ENCODE measurements at regions not wholly inside any gene's neighbourhood (a gene's known extent, or its start where the extent isn't known, plus 50 kb on each side); places are given as distances from the start of the nearest gene placed in this dataset.

GRCh38 chr3:61415201-61415600 is 146.2 kb upstream of the PTPRG start:
- CTCF ChIA-PET: interaction anchor here (0.6 kb wide), 1 partner anchor 33 kb away, joined by 3 read pairs; no protein-coding TSS in a partner anchor
- TF ChIP-seq, protein P1, sequence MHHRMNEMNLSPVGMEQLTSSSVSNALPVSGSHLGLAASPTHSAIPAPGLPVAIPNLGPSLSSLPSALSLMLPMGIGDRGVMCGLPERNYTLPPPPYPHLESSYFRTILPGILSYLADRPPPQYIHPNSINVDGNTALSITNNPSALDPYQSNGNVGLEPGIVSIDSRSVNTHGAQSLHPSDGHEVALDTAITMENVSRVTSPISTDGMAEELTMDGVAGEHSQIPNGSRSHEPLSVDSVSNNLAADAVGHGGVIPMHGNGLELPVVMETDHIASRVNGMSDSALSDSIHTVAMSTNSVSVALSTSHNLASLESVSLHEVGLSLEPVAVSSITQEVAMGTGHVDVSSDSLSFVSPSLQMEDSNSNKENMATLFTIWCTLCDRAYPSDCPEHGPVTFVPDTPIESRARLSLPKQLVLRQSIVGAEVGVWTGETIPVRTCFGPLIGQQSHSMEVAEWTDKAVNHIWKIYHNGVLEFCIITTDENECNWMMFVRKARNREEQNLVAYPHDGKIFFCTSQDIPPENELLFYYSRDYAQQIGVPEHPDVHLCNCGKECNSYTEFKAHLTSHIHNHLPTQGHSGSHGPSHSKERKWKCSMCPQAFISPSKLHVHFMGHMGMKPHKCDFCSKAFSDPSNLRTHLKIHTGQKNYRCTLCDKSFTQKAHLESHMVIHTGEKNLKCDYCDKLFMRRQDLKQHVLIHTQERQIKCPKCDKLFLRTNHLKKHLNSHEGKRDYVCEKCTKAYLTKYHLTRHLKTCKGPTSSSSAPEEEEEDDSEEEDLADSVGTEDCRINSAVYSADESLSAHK (tag by site-specific recombination; IDR thresholded peaks at IDR 0.05): no peak
- no peak for TF ChIP-seq ZNF211 (tag by site-specific recombination; IDR thresholded peaks at IDR 0.05; ENCODE audit: low read depth)
- no peak for TF ChIP-seq SP3 (tag by site-specific recombination; IDR thresholded peaks at IDR 0.05)
- no peak for TF ChIP-seq ZNF513 (tag by site-specific recombination; IDR thresholded peaks at IDR 0.05)
- TF ChIP-seq ZNF621 (tag by site-specific recombination; IDR thresholded peaks at IDR 0.05): no peak
- no peak for TF ChIP-seq ZNF18 (tag by site-specific recombination; IDR thresholded peaks at IDR 0.05)
- no peak for TF ChIP-seq ZBTB6 (tag by site-specific recombination; IDR thresholded peaks at IDR 0.05)
- Histone ChIP-seq H3K4me1 (ENCODE audit: control insufficient read depth, insufficient read depth, low read length) (no peaks in the 10 kb centered on the region), H3K27ac (ENCODE audit: extremely low read depth, low read depth, low read length) (no peak overlapping the region), H3K36me3 (ENCODE audit: control insufficient read depth in 2 of 2, insufficient read depth in 1 of 2, low read length in 2 of 2) (no peaks in the 10 kb centered on the region), H3K9me3 (ENCODE audit: control insufficient read depth, insufficient read depth, low read depth, low read length) (no peaks in the 10 kb centered on the region), H3K4me3 (ENCODE audit: low read depth, low read length) (no peak overlapping the region)
- POLR2A ChIA-PET: no interaction called here

- ChIA-PET POLR2A (no interaction called here), CTCF (no interaction called here)
- Histone ChIP-seq H3K9me3 (ENCODE audit: control insufficient read depth, insufficient read depth, low read depth, low read length) (no peaks in the 10 kb centered on the region), H3K36me3 (ENCODE audit: control insufficient read depth in 2 of 2, insufficient read depth in 1 of 2, low read length in 2 of 2) (no peaks in the 10 kb centered on the region), H3K4me1 (ENCODE audit: control insufficient read depth, insufficient read depth, low read length) (no peaks in the 10 kb centered on the region), H3K27ac (ENCODE audit: extremely low read depth, low read depth, low read length) (no peak overlapping the region), H3K4me3 (ENCODE audit: low read depth, low read length) (no peak overlapping the region)
- no peak for TF ChIP-seq ZSCAN16 (tag by site-specific recombination; IDR thresholded peaks at IDR 0.05)
- no peak for TF ChIP-seq ZNF768 (tag by site-specific recombination; IDR thresholded peaks at IDR 0.05)
- no peak for TF ChIP-seq ZNF423 (tag by site-specific recombination; IDR thresholded peaks at IDR 0.05)
- no peak for TF ChIP-seq KLF1 (tag by site-specific recombination; IDR thresholded peaks at IDR 0.05)
Measured at GRCh38 chr3:61416618-61417017, 144.8 kb upstream of the PTPRG start.

GRCh38 chr3:61417352-61417751 is 144.0 kb upstream of the PTPRG start:
- 0 out of 2 replicates have a peak, but pooled peaks have one; percentile 23 for TF ChIP-seq ATF2 (tag by site-specific recombination; IDR thresholded peaks at IDR 0.05; ENCODE audit: low read depth)
- no peak for TF ChIP-seq GLI4 (tag by site-specific recombination; IDR thresholded peaks at IDR 0.05)
- no peak overlapping the region for H3K4me3 ChIP-seq (ENCODE audit: low read depth, low read length)
- H3K27ac ChIP-seq (ENCODE audit: extremely low read depth, low read depth, low read length): no peak overlapping the region
- H3K36me3 ChIP-seq (ENCODE audit: control insufficient read depth in 2 of 2, insufficient read depth in 1 of 2, low read length in 2 of 2): no peaks in the 10 kb centered on the region
- POLR2A ChIA-PET: no interaction called here
- no peaks in the 10 kb centered on the region for H3K4me1 ChIP-seq (ENCODE audit: control insufficient read depth, insufficient read depth, low read length)
- H3K9me3 ChIP-seq (ENCODE audit: control insufficient read depth, insufficient read depth, low read depth, low read length): no peaks in the 10 kb centered on the region
- CTCF ChIA-PET: no interaction called here

Data from HEK293 (cell line).